HS-5 (cell line): ENCODE measurements at regions not wholly inside any gene's neighbourhood (a gene's known extent, or its start where the extent isn't known, plus 50 kb on each side); places are given as distances from the start of the nearest gene placed in this dataset.
"Not testable (repeated sequence)": the region's sequence is repeated elsewhere in the genome, so short reads cannot be mapped to it uniquely, and the experiment has no call there.

Source experiments
- DNase-seq: peaks from one replicate; pipeline ENCODE4 v3.0.0-alpha.2; 2012; ENCODE audit warnings: low read depth

DNA sequence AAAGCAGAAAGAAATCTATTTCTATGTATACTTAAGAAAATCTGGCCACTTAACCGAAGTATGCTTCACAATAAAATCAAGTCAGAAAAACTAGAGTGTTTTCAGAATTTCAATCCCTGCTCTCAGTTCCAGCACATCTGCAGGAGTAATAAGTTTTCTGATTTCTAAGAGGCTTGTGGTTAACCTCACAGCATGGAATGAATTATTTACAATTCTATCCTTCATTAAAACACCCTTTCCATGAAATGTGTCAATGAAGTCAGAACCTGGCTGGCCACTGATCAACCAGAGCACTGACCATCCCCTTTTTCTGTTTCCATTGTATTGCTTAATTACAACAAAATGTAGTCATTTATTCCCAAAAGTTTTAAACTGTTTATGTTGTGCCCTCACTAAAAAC is 781.4 kb upstream of the INTU start:
- peak; percentile 2 for DNase-seq

DNA sequence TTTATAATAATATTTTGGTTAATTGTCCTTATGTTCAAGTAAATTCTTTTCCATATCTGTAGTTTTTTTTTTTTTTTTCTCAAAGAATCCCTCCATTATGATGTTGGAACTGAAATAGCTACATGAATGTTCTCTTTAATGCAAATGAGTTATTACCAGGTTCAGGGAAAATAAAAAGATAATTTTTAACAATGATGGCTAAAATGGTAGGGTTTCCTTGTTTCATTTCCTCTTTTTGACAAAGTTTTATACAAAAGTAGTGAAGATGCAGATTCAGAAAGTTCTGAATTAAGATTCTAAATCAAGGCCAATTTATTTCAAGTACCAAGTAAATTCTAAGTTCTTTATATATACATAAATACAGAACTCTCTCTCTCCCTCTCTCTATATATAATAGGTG is 779.0 kb upstream of the INTU start:
- no peak for DNase-seq

DNA sequence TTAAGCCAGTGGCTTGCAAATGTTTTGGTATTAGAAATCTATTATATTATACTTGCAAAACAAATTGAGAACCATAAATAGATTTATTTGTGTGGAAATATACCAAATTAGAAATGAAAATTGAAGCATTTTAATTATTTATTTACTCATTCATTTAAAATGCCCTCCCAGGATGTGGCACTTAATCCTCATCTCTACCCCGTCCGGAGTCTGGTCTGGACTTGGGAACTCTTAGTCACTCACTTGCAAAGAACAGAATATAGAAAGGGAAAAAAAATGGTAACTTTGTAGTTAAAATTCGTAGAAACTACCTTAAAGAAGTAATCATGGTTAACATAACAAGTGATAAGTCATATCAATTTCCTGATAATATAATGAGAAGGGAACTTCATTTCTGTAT is 775.9 kb upstream of the INTU start:
- DNase-seq: no peak

DNA sequence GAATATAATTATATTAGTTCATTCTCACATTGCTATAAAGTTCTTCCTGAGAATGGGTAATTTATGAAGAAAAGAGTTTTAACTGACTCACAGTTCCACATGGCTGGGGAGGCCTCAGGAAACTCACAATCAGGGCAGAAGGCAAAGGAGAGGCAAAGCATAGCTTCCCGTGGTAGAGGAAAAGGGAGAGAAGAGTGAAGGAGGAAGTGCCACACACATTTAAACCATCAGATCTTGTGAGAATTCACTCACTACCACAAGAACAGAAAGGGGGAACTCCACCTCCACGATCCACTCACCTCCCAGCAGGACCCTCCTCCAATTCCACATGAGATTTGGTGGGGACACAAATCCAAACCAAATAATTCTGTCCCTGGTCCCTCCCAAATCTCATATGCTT is 773.4 kb upstream of the INTU start:
- DNase-seq: no peak

DNA sequence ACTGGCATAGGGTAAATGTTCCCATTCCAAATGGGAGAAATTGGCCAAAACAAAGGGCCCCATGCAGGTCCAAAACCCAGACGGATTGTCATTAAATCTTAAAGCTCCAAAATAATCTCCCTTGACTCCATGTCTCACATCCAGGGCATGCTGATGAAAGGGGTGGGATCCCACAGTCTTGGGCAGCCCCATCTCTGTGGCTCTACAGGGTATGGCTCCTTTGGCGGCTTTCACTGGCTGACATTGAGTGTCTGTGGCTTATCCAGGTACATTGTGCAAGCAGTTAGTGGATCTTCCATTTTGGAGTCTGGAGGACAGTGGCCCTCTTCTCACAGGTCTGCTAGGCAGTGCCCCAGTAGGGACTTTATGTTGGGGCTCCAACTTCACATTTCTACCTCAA is 772.9 kb upstream of the INTU start:
- no peak for DNase-seq

DNA sequence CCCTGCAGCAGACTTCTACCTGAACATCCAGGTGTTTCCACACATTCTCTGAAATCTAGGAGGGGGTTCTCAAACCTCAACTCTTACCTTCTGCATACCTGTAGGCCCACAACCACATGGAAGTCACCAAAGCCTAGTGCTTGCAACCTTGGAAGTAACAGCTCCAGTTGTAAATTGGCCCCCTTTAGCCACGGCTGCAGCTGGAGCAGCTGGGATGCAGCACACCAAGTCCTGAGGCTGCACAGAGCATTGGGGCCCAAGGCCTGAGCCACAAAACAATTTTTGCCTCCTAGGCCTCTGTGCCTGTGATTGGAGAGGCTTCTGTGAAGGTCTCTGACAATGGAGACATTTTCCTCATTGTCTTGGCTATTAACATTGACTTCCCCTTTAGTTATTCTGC is 772.4 kb upstream of the INTU start:
- no peak for DNase-seq

DNA sequence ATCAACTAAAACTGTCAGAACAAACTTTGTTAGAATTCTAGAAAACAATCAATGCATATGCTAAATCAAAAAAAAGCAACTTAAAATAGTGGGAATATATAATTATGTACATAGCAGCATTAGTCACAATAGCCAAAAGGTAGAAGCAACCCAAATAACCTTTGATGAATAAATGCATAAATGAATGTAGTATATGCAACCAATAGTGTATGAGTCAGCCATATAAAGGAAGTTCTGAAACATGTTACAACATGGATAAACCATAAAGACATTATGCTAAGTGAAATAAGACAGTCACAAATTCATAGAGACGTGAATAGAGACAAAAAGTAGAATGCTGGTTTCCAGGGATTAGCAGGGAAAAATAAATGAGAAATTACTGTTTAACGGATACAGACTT is 762.8 kb upstream of the INTU start:
- DNase-seq: no peak

DNA sequence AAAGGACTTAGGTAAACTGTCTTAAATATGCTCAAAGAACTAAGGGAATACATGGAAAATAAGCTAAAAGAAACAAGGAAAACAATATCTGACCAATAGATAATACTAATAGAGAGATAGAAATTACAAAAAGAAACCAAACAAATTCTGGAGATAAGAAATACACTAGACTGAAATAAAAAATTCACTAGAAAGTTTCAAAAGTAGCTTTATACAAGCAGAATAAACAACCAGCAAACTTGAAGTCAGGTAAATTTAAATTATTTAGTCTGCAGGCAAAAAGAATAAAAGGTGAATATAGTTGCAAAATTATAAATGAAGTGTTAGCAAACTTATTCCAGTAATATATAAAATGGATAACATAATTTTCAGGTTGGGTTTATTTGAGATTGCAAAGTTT is 760.9 kb upstream of the INTU start:
- DNase-seq: no peak

DNA sequence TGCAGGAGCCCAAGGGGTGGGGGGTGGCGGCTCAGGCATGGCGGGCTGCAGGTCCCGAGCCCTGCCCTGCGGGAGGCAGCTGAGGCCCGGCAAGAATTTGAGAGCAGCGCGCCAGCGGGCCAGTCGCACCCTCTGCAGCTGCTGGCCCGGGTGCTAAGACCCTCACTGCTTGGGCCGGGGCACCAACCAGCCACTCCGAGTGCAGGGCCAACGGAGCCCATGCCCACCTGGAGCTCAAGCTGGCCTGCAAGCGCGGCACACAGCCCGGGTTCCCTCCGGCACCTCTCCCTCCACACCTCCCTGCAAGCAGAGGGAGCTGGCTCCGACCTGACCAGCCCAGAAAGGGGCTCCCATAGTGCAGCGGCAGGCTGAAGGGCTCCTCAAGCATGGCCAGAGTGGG is 758.2 kb upstream of the INTU start:
- no peak for DNase-seq

DNA sequence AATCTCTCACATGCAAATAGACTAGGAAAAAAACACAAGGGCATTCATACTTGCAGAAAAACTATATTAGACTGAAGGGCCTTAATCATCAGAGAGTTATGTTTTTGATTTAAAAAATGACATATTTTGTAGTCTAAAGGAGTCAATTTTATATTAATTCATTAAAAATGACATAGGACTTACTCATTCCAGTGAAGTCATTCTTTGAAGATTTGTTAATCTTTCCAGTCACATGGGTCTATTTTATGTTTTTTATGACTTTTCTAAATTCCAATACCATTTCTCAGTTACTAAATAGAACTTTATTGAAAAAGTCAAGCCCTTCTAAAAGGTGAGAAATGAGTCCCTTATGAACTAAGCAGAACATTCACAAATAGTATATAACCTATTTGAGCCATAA is 743.8 kb upstream of the INTU start:
- peak; percentile 48 for DNase-seq

DNA sequence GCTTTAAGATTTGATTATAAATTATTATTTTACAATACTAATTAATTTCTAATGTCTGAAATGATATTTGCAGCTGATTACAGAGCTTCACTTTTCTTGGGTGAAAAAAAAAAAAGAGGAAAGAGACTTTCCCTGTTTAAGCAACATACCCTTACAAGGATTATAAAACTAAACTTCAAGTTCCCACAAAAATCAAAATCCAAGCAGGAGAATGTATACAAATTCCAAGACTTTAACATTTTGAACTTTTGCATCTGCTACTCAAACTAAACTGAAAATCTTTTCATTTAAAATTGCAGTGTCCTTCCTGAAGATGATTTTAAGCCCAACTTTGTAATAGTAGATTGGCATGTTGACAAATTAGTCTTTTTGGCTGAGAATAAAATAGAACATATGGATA is 742.4 kb upstream of the INTU start:
- no peak for DNase-seq

DNA sequence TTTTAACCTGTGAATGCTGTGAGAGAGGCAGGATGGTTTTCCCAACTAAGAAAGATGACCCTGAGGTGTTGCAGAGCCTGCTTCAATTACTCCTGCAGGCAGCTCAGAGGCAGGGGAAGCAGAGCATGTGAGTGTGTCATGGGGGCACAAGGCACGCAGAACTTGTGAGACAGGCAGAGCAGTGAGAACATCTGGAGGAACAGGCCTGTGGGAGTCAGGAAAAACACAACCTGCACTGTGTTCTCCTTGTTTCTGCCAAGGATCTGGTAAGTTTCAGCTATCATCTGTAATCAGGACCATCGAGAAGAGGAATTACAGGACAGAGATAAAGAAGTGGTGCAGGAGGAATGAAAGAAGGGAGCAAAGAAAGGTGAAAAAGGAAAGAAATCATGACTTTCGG is 741.8 kb upstream of the INTU start:
- DNase-seq: no peak

DNA sequence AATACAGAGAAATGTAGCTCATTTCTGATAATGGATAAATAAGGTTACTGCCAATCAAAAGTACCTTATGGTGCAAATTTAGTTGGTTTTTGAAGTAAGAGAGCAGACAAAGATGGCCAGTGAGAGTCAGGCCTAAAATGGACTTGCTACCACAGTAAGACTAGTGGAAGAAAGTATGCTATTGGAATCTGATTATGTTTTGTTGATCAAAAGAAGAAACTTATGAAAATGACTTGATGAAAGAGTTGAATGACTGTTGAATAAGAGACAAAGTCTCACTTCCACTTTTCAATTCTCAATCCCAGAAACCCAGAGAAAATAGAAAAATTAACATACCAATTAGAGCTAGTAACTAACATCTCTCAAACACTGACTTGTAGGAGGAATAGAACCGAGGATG is 737.8 kb upstream of the INTU start:
- no peak for DNase-seq

DNA sequence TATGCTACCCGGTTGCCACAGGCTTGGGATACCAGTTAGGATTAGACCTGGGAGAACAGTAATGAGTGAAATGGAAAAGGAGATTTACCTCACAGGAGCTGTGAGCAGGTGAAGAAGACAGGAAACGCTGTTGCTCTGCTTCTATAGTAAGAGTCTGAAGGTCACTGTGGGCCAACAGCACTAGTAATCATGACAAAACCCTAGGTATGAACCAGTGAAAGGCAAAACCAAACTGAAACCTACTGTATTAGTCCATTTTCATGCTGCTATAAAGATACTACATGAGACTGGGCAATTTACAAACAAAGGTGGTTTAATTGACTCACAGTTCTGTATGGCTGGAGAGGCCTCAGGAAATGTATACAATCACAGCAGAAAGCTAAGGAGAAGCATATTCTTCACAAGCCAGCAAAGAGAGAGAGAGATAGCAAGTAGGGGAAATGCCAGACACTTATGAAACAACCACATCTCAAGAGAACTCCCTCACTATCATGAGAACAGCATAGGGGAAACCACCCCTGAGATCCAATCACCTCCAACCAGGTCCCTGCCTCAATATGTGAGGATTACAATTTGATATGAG is 736.7 kb upstream of the INTU start:
- DNase-seq: no peak

DNA sequence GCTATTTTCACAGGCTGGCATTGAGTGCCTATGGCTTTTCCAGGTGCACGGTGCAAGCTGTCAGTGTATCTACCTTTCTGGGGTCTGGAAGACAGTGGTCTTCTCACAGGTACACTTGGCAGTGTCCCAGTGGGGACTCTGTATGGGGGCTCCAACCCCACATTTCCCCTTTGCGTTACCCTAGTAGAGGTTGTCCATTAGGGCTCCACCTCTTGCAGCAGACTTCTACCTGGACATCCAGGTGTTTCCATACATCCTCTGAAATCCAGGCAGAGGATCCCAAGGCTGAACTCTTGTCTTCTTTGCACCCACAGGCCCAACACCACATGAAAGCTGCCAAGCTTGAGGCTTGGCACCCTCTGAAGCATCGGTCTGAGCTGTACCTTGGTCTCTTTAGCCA is 735.7 kb upstream of the INTU start:
- DNase-seq: no peak

DNA sequence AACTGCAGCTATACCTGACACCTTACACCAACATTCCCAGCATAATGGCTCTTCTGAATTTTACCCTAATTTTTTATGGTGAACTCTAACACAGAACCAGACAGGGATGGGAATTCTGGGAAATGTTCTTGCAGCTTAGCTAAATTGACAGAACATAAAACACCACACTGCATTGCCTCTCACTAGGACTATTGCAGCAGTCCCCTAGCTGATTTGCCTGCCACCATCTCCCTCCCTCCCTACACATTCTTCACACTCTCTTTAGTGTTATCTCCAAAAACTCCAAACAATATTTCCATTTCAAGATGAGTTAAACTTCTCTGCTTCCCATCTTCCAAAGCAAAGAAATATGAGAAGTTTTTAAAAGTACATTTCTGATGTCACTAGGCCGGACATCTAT is 733.9 kb upstream of the INTU start:
- DNase-seq: no peak

DNA sequence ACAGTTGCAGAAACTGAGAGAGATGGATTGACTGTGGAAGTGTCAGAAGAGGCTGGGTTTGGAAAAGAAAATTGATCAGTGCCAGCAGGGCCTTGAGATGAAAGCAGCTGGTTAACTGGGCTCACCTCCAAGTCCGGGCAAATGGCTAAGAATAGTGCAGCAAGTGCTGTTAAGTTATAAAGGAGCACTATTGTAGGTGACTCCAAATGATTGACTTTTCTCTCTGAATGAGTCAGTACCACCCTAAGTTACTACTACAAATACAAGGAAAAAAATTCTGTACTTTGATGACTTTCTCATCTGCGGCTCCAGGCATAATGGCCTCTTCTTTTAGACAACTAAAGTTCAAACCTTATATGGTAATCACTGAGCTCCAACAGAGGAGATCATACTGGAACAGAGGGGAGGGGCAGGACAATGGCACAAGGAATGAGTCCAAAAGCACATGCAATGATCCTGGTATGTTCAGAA is 733.4 kb upstream of the INTU start:
- no peak for DNase-seq

DNA sequence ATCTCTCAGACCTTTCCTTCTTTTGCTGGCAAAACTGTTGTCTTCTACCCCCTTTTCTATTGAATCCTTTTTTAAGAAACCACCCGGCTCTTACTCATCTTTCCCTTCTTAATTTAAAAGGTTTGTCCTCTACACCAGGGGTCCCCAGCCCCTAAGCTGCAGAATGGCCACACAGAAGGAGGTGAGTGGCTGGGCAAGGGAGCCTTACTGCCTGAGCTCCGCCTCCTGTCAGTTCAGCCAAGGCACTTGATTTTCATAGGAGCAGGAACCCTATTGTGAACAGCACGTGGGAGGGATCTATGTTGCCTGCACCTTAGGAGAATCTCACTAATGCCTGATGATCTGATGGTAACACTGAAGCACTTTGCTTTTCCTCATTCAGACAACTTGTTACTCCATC is 726.3 kb upstream of the INTU start:
- no peak for DNase-seq

DNA sequence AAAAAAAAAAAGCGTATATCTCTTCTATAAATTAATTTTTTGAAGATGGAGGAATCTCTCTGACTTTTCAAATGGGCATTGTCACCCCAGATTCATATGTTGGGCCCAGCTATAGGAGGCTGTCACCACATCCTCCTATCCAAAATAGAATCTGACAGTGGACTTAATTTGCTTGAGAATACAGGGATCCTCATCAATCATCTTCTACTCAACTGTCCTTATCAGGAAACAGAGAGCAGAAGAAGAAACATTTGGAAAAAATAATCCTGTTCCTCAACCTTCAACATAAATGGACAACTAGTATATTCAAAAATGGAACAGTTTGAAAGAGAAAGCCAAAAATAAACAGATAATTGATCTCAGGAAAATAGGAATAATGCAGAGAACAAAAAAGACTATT is 725.4 kb upstream of the INTU start:
- no peak for DNase-seq

DNA sequence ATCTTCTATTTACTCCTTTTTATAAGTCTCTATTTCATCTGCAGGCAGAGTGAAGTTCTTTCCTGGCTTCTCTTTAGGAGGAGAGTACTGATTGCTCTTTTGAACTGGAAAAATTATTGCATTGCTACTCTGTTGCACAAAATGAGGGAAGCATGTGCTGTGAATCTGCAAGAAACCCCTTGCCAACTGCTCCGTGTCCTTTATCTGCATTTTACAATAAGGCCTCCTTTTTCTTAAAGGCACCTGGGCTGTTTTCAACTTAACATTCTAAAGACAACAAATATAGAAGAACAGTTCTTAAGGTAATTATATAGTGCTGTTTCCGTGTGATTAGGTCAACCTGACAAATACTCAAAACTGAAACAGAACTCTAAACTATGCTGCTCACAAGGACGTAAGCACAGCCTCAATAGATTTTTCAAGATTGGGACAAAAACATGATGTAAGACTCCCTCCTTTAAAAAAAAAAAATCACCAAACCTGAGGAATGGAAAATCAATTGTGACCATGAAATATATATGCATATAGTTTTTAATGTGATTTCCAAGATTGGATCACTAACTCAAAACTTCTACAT is 716.6 kb upstream of the INTU start:
- DNase-seq: no peak

DNA sequence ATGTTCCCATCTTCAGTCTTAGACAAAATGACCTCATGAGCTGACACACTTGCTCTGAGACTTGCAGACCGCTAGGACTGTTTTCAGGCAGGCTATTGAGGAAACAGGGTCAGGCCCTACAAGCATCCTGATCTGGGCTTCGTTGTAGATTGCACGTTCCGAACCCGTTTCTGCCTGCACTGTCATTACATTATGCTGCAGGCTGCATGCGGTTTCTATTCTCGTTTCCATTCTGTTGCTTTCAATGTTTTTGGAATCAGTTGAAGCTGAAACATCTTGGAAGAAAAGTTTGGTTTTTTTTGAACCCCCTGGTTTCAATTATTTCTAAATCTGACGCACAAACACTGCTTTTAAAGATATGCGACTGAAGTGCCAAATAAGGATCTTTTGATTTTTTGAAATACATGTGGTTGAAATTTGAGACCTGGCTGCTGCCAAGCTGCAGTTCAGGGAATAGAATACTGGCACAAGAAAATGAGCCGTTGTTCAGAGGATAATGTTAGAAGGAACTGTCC is 716.1 kb upstream of the INTU start:
- peak; percentile 26 for DNase-seq

DNA sequence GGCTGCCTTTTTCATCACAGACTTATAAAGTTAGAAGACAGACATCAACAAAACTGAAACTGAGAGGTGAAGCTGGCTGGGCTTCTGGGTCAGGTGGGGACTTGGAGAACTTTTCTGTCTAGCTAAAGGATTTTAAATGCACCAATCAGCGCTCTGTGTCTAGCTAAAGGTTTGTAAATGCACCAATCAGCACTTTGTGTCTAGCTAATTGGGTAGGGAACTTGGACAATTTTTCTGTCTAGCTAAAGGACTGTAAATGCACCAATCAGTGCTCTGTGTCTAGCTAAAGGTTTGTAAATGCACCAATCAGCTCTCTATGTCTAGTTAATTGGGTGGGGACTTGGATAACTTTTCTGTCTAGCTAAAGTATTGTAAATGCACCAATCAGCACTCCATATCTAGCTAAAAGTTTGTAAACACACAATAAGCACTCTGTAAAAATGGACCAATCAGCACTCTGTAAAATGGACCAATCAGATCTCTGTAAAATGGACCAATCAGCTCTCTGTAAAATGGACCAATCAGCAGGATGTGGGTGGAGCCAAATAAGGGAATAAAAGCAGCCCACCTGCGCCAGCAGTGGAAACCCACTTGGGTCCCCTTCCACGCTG is 710.3 kb upstream of the INTU start:
- DNase-seq: not testable (repeated sequence)

DNA sequence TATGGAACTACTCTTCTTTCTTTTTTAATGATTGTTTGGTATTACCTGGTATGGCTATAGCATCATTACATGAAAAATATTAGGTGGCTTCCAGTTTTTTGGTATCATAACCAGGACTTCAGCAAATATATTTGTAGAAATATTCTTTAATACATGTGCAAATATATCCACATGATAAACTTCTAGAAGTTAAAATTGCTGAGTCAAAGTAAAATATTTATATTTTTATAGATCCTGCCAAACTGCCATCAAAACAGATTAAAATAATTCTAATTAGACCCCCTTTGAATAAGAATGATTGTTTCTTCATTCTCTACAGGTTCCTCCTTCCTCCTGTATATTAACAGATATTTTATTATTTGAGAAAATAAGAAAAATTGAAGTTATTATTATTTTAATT is 708.5 kb upstream of the INTU start:
- no peak for DNase-seq

DNA sequence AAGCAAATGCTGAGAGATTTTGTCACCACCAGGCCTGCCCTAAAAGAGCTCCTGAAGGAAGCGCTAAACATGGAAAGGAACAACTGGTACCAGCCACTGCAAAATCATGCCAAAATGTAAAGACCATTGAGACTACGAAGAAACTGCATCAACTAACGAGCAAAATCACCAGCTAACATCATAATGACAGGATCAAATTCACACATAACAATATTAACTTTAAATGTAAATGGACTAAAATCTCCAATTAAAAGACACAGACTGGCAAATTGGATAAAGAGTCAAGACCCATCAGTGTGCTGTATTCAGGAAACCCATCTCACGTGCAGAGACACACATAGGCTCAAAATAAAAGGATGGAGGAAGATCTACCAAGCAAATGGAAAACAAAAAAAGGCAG is 702.7 kb upstream of the INTU start:
- not testable (repeated sequence) for DNase-seq
